K562 (cell line): ENCODE measurements at regions not wholly inside any gene's neighbourhood (a gene's known extent, or its start where the extent isn't known, plus 50 kb on each side); places are given as distances from the start of the nearest gene placed in this dataset.

Experiments used
- NR2C2 ChIP-seq, 2 experiments: fragments of 200-800 bp in 1 of 2; sonication (Bioruptor generic) in 1 of 2; sonication (generic) in 1 of 2; formaldehyde crosslinking in 1 of 2; IDR thresholded peaks; 2 replicates each; pipeline versions ENCODE4 v1.6.1 to v1.8.0; 2016 to 2022; ENCODE audit warnings: mild to moderate bottlenecking in 1 of 2, missing compliant biosample characterization in 1 of 2, missing genetic modification characterization in 1 of 2, missing genetic modification reagents in 1 of 2
- SOX6 ChIP-seq: fragments of 450-650 bp; IDR thresholded peaks from 2 replicates; pipeline ENCODE4 v1.6.1; 2014; ENCODE audit warnings: mild to moderate bottlenecking

- TF ChIP-seq SOX6 = no peak
- no peak for TF ChIP-seq NR2C2 (CRISPR knock-in tag; IDR thresholded peaks at IDR 0.05)
- TF ChIP-seq NR2C2 (tag; IDR thresholded peaks at IDR 0.05) = no peak
These were observed 82.2 kb upstream of the CNTLN start for GRCh38 chr9:17052626-17053025.
